HL-60 (cell line): ENCODE measurements at regions not wholly inside any gene's neighbourhood (a gene's known extent, or its start where the extent isn't known, plus 50 kb on each side); places are given as distances from the start of the nearest gene placed in this dataset.

ENCODE experiments used
- DNase-seq, 2 experiments: peaks; one replicate each; pipeline ENCODE4 v3.0.0-alpha.2; 2010 to 2020; ENCODE audit warnings: low read depth in 1 of 2, low spot score in 1 of 2
- H3K27ac ChIP-seq: fragments of 250-450 bp; sonication (Bioruptor Pico); replicated peaks from 2 replicates; pipeline ENCODE4 v1.5.1; 2020; ENCODE audit warnings: mild to moderate bottlenecking, moderate library complexity
- H3K27me3 ChIP-seq: fragments of 250-450 bp; sonication (Bioruptor Pico); 2 replicates; pipeline ENCODE4 v1.5.1; 2021; ENCODE audit warnings: mild to moderate bottlenecking, moderate library complexity; ENCODE audit not compliant: insufficient read depth, poor library complexity, severe bottlenecking
- H3K4me3 ChIP-seq: replicated peaks from 2 replicates; pipeline ENCODE4 v1.5.1; 2011; ENCODE audit warnings: mild to moderate bottlenecking, control low read depth, low read length; ENCODE audit not compliant: insufficient read depth
- CTCF ChIP-seq: IDR thresholded peaks from one replicate; pipeline ENCODE4 v1.5.1; 2011; ENCODE audit warnings: low read length, control low read depth, inconsistent platforms; ENCODE audit not compliant: insufficient read depth
- GABPA ChIP-seq: IDR thresholded peaks from 2 replicates; pipeline ENCODE4 v1.6.1; 2012; ENCODE audit warnings: low read depth
- POLR2AphosphoS5 ChIP-seq: IDR thresholded peaks from 2 replicates; pipeline ENCODE4 v1.6.1; 2012; ENCODE audit warnings: low read depth
- REST ChIP-seq: IDR thresholded peaks from 2 replicates; pipeline ENCODE4 v1.6.1; 2012; ENCODE audit warnings: low read depth; ENCODE audit not compliant: insufficient replicate concordance
- SPI1 ChIP-seq: IDR thresholded peaks from 2 replicates; pipeline ENCODE4 v1.6.1; 2012; ENCODE audit warnings: low read depth, mild to moderate bottlenecking, borderline replicate concordance

GRCh38 chr9:80922544-80922943 lies 766.8 kb downstream of the TLE1 start:
- no peak overlapping the region for H3K4me3 ChIP-seq
- no peak for DNase-seq
- H3K27me3 ChIP-seq = no peaks in the 10 kb centered on the region
- TF ChIP-seq POLR2AphosphoS5 (no peak), REST (no peak), CTCF (no peak), GABPA (no peak), SPI1 (peak; percentile 62; the same call in 1 of the 2 replicates)
- no peak overlapping the region for H3K27ac ChIP-seq

- Histone ChIP-seq H3K27ac (no peak overlapping the region), H3K27me3 (no peaks in the 10 kb centered on the region), H3K4me3 (no peak overlapping the region)
- TF ChIP-seq SPI1 (no peak), GABPA (no peak), REST (no peak), CTCF (no peak), POLR2AphosphoS5 (no peak)
- no peak for DNase-seq
Measured at GRCh38 chr9:80906728-80907127, 782.6 kb downstream of the TLE1 start.

GRCh38 chr9:80899208-80899607 lies 790.1 kb downstream of the TLE1 start:
- no peak for DNase-seq
- Histone ChIP-seq H3K27ac (no peak overlapping the region), H3K4me3 (no peak overlapping the region), H3K27me3 (no peaks in the 10 kb centered on the region)
- TF ChIP-seq POLR2AphosphoS5 (no peak), REST (no peak), SPI1 (no peak), GABPA (no peak), CTCF (no peak)
